SH-SY5Y (cell line): ENCODE measurements at regions not wholly inside any gene's neighbourhood (a gene's known extent, or its start where the extent isn't known, plus 50 kb on each side); places are given as distances from the start of the nearest gene placed in this dataset.
A peak's percentile ranks its signal among the peaks of the same experiment; 100 is the strongest.

Experiments used
- GATA2 ChIP-seq: IDR thresholded peaks from 2 replicates; pipeline ENCODE4 v1.6.1; 2011; ENCODE audit warnings: mild to moderate bottlenecking, low read depth, low read length
- GATA3 ChIP-seq: IDR thresholded peaks from 2 replicates; pipeline ENCODE4 v1.6.1; 2011; ENCODE audit warnings: low read depth, mild to moderate bottlenecking, low read length, moderate library complexity

- peak; percentile 97 for TF ChIP-seq GATA2
- TF ChIP-seq GATA3, result peak; percentile 98
Measured at GRCh38 chr2:5123582-5124196, 568.5 kb upstream of the SOX11 start.

- TF ChIP-seq GATA2 (no peak), GATA3 (no peak)
Measured at GRCh38 chr2:5125017-5125730, 567.0 kb upstream of the SOX11 start.

GRCh38 chr2:5132281-5132680, 559.9 kb upstream of the SOX11 start:
- TF ChIP-seq GATA2 (no peak), GATA3 (no peak)

- TF ChIP-seq GATA3, result no peak
- TF ChIP-seq GATA2, result no peak
Measured at GRCh38 chr2:5140347-5140746, 551.8 kb upstream of the SOX11 start.

- TF ChIP-seq GATA2 (no peak), GATA3 (no peak)
Measured at GRCh38 chr2:5144159-5144558, 548.0 kb upstream of the SOX11 start.

- TF ChIP-seq GATA2 (no peak), GATA3 (no peak)
Measured at GRCh38 chr2:5145053-5145452, 547.1 kb upstream of the SOX11 start.

- TF ChIP-seq GATA3, result no peak
- no peak for TF ChIP-seq GATA2
Measured at GRCh38 chr2:5145801-5146200, 546.4 kb upstream of the SOX11 start.

GRCh38 chr2:5148392-5149085, 543.6 kb upstream of the SOX11 start:
- TF ChIP-seq GATA2, result no peak
- no peak for TF ChIP-seq GATA3

- TF ChIP-seq GATA2 (no peak), GATA3 (no peak)
Measured at GRCh38 chr2:5150871-5151270, 541.3 kb upstream of the SOX11 start.

- no peak for TF ChIP-seq GATA2
- TF ChIP-seq GATA3, result no peak
Measured at GRCh38 chr2:5164776-5165525, 527.2 kb upstream of the SOX11 start.

GRCh38 chr2:5172923-5173322, 519.3 kb upstream of the SOX11 start:
- TF ChIP-seq GATA3 (no peak), GATA2 (no peak)

GRCh38 chr2:5173876-5174535, 518.2 kb upstream of the SOX11 start:
- no peak for TF ChIP-seq GATA2
- TF ChIP-seq GATA3, result no peak

GRCh38 chr2:5175231-5175630, 517.0 kb upstream of the SOX11 start:
- TF ChIP-seq GATA3, result no peak

- TF ChIP-seq GATA2, result no peak
- TF ChIP-seq GATA3, result no peak
Measured at GRCh38 chr2:5176764-5177163, 515.4 kb upstream of the SOX11 start.
